Body of pancreas (tissue), 4 donors: ENCODE measurements at regions not wholly inside any gene's neighbourhood (a gene's known extent, or its start where the extent isn't known, plus 50 kb on each side); places are given as distances from the start of the nearest gene placed in this dataset.

Experiments
- ATAC-seq: fragments of 150-250 bp; one replicate; pipeline ENCODE4 v1.9.1; 2016
- DNase-seq, 4 donors: peaks; one replicate each; pipeline ENCODE4 v3.0.0-alpha.2; 2019
- H3K27ac ChIP-seq, 4 donors: fragments of 200-600 bp; sonication (generic); 1 replicate in 3 of 4; 2 replicates in 1 of 4; pipeline versions ENCODE4 v1.5.1 to v1.6.1; 2016 to 2019; ENCODE audit warnings: mild to moderate bottlenecking in 1 of 4, mixed read lengths in 1 of 4, moderate library complexity in 1 of 4
- H3K27me3 ChIP-seq, 2 donors: fragments of 200-600 bp; sonication (generic); one replicate each; pipeline ENCODE4 v1.6.0; 2016; ENCODE audit warnings: mild to moderate bottlenecking in 1 of 2
- H3K36me3 ChIP-seq, 2 donors: fragments of 200-600 bp; sonication (generic); replicated peaks in 1 of 2; 2 replicates each; pipeline ENCODE4 v1.5.1; 2016; ENCODE audit warnings: low read depth in 2 of 2; ENCODE audit not compliant: insufficient read depth in 1 of 2
- H3K4me1 ChIP-seq: fragments of 200-600 bp; sonication (generic); one replicate; pipeline ENCODE4 v1.6.0; 2016
- H3K4me3 ChIP-seq, 2 donors: fragments of 200-600 bp; sonication (generic); 1 replicate in 1 of 2; 2 replicates in 1 of 2; pipeline ENCODE4 v1.5.1; 2016 to 2019
- H3K9me3 ChIP-seq, 3 donors: fragments of 200-600 bp; sonication (generic); 1 replicate in 2 of 3; 2 replicates in 1 of 3; pipeline ENCODE4 v1.5.1; 2016
- CTCF ChIP-seq, 7 experiments: fragments of 450-650 bp in 4 of 7; fragments of 200-600 bp in 3 of 7; sonication (generic) in 3 of 7; IDR thresholded peaks; one replicate each; pipeline ENCODE4 v1.5.1; 2016 to 2019; ENCODE audit warnings: antibody characterized with exemption in 7 of 7
- POLR2A ChIP-seq, 3 donors: fragments of 450-650 bp; IDR thresholded peaks; one replicate each; pipeline ENCODE4 v1.6.1; 2016; ENCODE audit warnings: antibody characterized with exemption in 3 of 3, mild to moderate bottlenecking in 2 of 3
- WGBS, 2 donors: methylation state at CpG; one replicate each; pipeline ENCODE4 v1.1.5; 2017; 5-methylcytosine and 5-hydroxymethylcytosine counted together
- intact Hi-C: fragments of 100-400 bp; cut with DNase I; formaldehyde crosslinking; loops from one replicate; pipeline ENCODE4 v1.15.1; 2023

- 73 to 77% methylated on average over 4 of the region's 4 CpGs for WGBS, 2 donors
- Histone ChIP-seq H3K9me3 (no peaks in the 10 kb centered on the region), H3K27ac (no peak overlapping the region), H3K36me3 (no peaks in the 10 kb centered on the region), H3K4me1 (no peaks in the 10 kb centered on the region), H3K4me3 (no peak overlapping the region), H3K27me3 (no peaks in the 10 kb centered on the region)
- ATAC-seq (no peak), DNase-seq (no peak)
- TF ChIP-seq CTCF (IDR thresholded peaks at IDR 0.05) (no peak), POLR2A (IDR thresholded peaks at IDR 0.05) (no peak)
- intact Hi-C loops: no loop called here
Observed at GRCh38 chr6:164337925-164338397, 923.4 kb downstream of the QKI start.

- DNase-seq: no peak
- no peaks in the 10 kb centered on the region for H3K9me3 ChIP-seq
- H3K27ac ChIP-seq: no peak overlapping the region
- intact Hi-C loops: no loop called here
- no peaks in the 10 kb centered on the region for H3K36me3 ChIP-seq
- H3K27me3 ChIP-seq: no peaks in the 10 kb centered on the region
- WGBS, 2 donors: 87 to 92% methylated on average over 49 of the region's 50 CpGs
- no peak for ATAC-seq
- no peaks in the 10 kb centered on the region for H3K4me1 ChIP-seq
- no peak overlapping the region for H3K4me3 ChIP-seq
- TF ChIP-seq CTCF (IDR thresholded peaks at IDR 0.05) (no peak), POLR2A (IDR thresholded peaks at IDR 0.05) (no peak)
Observed at GRCh38 chr6:164337024-164337924, 922.8 kb downstream of the QKI start.

- H3K4me1 ChIP-seq: no peaks in the 10 kb centered on the region
- 66 to 78% methylated on average over 2 of the region's 2 CpGs for whole genome bisulfite sequencing, 2 donors
- H3K27me3 ChIP-seq: no peaks in the 10 kb centered on the region
- no peak for TF ChIP-seq CTCF (IDR thresholded peaks at IDR 0.05)
- TF ChIP-seq POLR2A (IDR thresholded peaks at IDR 0.05): no peak
- ATAC-seq (no peak), DNase-seq (no peak)
- H3K9me3 ChIP-seq: no peaks in the 10 kb centered on the region
- intact Hi-C loops: no loop called here
- no peak overlapping the region for H3K4me3 ChIP-seq
- H3K27ac ChIP-seq: no peak overlapping the region
- H3K36me3 ChIP-seq: no peaks in the 10 kb centered on the region
Observed at GRCh38 chr6:164336455-164336854, 921.9 kb downstream of the QKI start.

GRCh38 chr6:164331026-164331425, 916.5 kb downstream of the QKI start:
- Histone ChIP-seq H3K27ac (no peak overlapping the region), H3K4me1 (no peaks in the 10 kb centered on the region), H3K4me3 (no peak overlapping the region), H3K27me3 (no peaks in the 10 kb centered on the region), H3K9me3 (no peaks in the 10 kb centered on the region), H3K36me3 (no peaks in the 10 kb centered on the region)
- intact Hi-C loops: no loop called here
- no peak for TF ChIP-seq POLR2A (IDR thresholded peaks at IDR 0.05)
- TF ChIP-seq CTCF (IDR thresholded peaks at IDR 0.05): no peak
- ATAC-seq (no peak), DNase-seq (no peak)
- 39 to 52% methylated on average over 2 of the region's 2 CpGs for WGBS, 2 donors

GRCh38 chr6:164325168-164325567, 910.6 kb downstream of the QKI start:
- H3K9me3 ChIP-seq: no peaks in the 10 kb centered on the region
- no peak for TF ChIP-seq POLR2A (IDR thresholded peaks at IDR 0.05)
- TF ChIP-seq CTCF (IDR thresholded peaks at IDR 0.05): no peak
- intact Hi-C loops: no loop called here
- no peak overlapping the region for H3K4me3 ChIP-seq
- no peak overlapping the region for H3K27ac ChIP-seq
- no peak for DNase-seq
- no peaks in the 10 kb centered on the region for H3K4me1 ChIP-seq
- WGBS, 2 donors: 69 to 88% methylated on average over 1 of the region's 1 CpG
- no peaks in the 10 kb centered on the region for H3K36me3 ChIP-seq
- ATAC-seq: no peak
- no peaks in the 10 kb centered on the region for H3K27me3 ChIP-seq
